Keratinocyte (primary cell): ENCODE measurements at regions not wholly inside any gene's neighbourhood (a gene's known extent, or its start where the extent isn't known, plus 50 kb on each side); places are given as distances from the start of the nearest gene placed in this dataset.

Source experiments
- DNase-seq: peaks from one replicate; pipeline ENCODE4 v3.0.0-alpha.2; 2011; ENCODE audit warnings: low read depth, missing footprints, low spot score
- FAIRE-seq: peaks from 2 replicates; lab custom pipeline; 2011; peaks lifted over from hg19 to GRCh38; lab: Jason Lieb, UNC
- H2AFZ ChIP-seq: 2 replicates; pipeline ENCODE4 v1.6.0; 2012; ENCODE audit warnings: low read length, control low read depth, inconsistent platforms; ENCODE audit not compliant: control insufficient read depth
- H3K27ac ChIP-seq: 2 replicates; pipeline ENCODE4 v1.5.1; 2011; ENCODE audit warnings: low read length; ENCODE audit not compliant: control insufficient read depth, insufficient read depth
- H3K27me3 ChIP-seq: 3 replicates; pipeline ENCODE4 v1.6.0; 2011; ENCODE audit warnings: low read length; ENCODE audit not compliant: control insufficient read depth, insufficient read depth; ENCODE audit errors: extremely low read depth
- H3K36me3 ChIP-seq, 2 experiments: 2 replicates in 1 of 2; 3 replicates in 1 of 2; pipeline ENCODE4 v1.5.1; 2011; ENCODE audit warnings: low read length in 2 of 2, mild to moderate bottlenecking in 1 of 2; ENCODE audit not compliant: control insufficient read depth in 2 of 2, insufficient read depth in 2 of 2; ENCODE audit errors: extremely low read depth in 1 of 2
- H3K4me1 ChIP-seq: 3 replicates; pipeline ENCODE4 v1.5.1; 2011; ENCODE audit warnings: low read length; ENCODE audit not compliant: control insufficient read depth, insufficient read depth; ENCODE audit errors: extremely low read depth
- H3K4me2 ChIP-seq: 3 replicates; pipeline ENCODE4 v1.6.0; 2011; ENCODE audit warnings: low read depth, low read length; ENCODE audit not compliant: control insufficient read depth, insufficient read depth; ENCODE audit errors: extremely low read depth
- H3K4me3 ChIP-seq, 3 experiments: fragments of 200-600 bp in 1 of 3; sonication (generic) in 1 of 3; 2 replicates in 2 of 3; 3 replicates in 1 of 3; pipeline ENCODE4 v1.5.1; 2011 to 2016; ENCODE audit warnings: low read length in 3 of 3, mild to moderate bottlenecking in 3 of 3, control low read depth in 2 of 3, inconsistent platforms in 1 of 3, low read depth in 1 of 3, mixed read lengths in 1 of 3, mixed run types in 1 of 3, moderate library complexity in 1 of 3; ENCODE audit not compliant: control insufficient read depth in 2 of 3, insufficient read depth in 2 of 3; ENCODE audit errors: extremely low read depth in 1 of 3
- H3K79me2 ChIP-seq: 2 replicates; pipeline ENCODE4 v1.6.0; 2012; ENCODE audit warnings: low read length; ENCODE audit not compliant: control insufficient read depth, insufficient read depth
- H3K9ac ChIP-seq: 3 replicates; pipeline ENCODE4 v1.6.0; 2011; ENCODE audit warnings: low read length; ENCODE audit not compliant: control insufficient read depth, insufficient read depth; ENCODE audit errors: extremely low read depth
- H3K9me1 ChIP-seq: 3 replicates; pipeline ENCODE4 v1.6.0; 2011; ENCODE audit warnings: low read length; ENCODE audit not compliant: control insufficient read depth, insufficient read depth; ENCODE audit errors: extremely low read depth
- H3K9me3 ChIP-seq: 2 replicates; pipeline ENCODE4 v1.5.1; 2012; ENCODE audit warnings: low read depth, low read length; ENCODE audit not compliant: control insufficient read depth
- H4K20me1 ChIP-seq: 3 replicates; pipeline ENCODE4 v1.6.0; 2011; ENCODE audit warnings: low read length; ENCODE audit not compliant: control insufficient read depth, insufficient read depth; ENCODE audit errors: extremely low read depth
- EZH2 ChIP-seq: IDR thresholded peaks from one replicate; pipeline ENCODE4 v1.6.1; 2012; ENCODE audit warnings: inconsistent platforms, mild to moderate bottlenecking, low read length, moderate library complexity
- dilution Hi-C: fragments of 300-500 bp; cut with MboI; formaldehyde crosslinking; loops from one replicate; pipeline ENCODE4 v1.7.0; 2020; ENCODE audit warnings: low sequenced_read_pairs; ENCODE audit not compliant: extremely low pct_ligation_motif_present
- TF ChIP-seq, protein P1 (sequence below), 3 experiments: IDR thresholded peaks in 1 of 3; conservative IDR thresholded peaks in 1 of 3; optimal IDR thresholded peaks in 1 of 3; 2 replicates in 2 of 3; 3 replicates in 1 of 3; pipeline versions ENCODE3 to v1.5.1; 2011; ENCODE audit warnings: low read length in 3 of 3, mild to moderate bottlenecking in 3 of 3, moderate library complexity in 2 of 3, control low read depth in 1 of 3, inconsistent platforms in 1 of 3; ENCODE audit not compliant: insufficient read depth in 2 of 3; ENCODE audit errors: extremely low read depth in 1 of 3

DNA sequence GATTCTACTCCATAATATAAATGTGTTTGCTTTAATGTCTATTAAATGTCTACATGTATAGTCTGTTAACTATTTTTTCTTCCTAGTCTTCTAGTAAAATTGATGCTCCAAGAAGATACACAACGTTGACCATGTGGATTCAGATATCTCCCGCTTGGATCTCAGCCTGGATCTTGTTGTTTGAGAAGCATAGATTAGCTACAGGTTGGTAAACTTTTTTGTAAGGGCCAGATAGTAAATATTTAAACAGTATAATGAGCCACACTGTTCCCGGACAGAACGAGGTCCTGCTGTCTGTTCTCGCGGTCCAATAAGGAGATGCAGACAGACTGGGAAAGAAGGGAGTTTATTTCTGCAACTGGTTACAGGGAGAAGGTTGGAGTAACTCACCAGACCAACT, 86.2 kb upstream of the IL12B start:
- Histone ChIP-seq H3K4me2 (no peak overlapping the region), H3K36me3 (no peaks in the 10 kb centered on the region), H3K27ac (no peak overlapping the region), H3K9me1 (no peaks in the 10 kb centered on the region), H3K9me3 (no peaks in the 10 kb centered on the region), H4K20me1 (no peaks in the 10 kb centered on the region), H3K4me1 (no peaks in the 10 kb centered on the region), H3K4me3 (no peak overlapping the region), H3K79me2 (no peaks in the 10 kb centered on the region), H2AFZ (no peak overlapping the region), H3K9ac (no peak overlapping the region), H3K27me3 (no peaks in the 10 kb centered on the region)
- dilution Hi-C loops, result no loop called here
- FAIRE-seq (no peak), DNase-seq (no peak)
- TF ChIP-seq, protein P1, sequence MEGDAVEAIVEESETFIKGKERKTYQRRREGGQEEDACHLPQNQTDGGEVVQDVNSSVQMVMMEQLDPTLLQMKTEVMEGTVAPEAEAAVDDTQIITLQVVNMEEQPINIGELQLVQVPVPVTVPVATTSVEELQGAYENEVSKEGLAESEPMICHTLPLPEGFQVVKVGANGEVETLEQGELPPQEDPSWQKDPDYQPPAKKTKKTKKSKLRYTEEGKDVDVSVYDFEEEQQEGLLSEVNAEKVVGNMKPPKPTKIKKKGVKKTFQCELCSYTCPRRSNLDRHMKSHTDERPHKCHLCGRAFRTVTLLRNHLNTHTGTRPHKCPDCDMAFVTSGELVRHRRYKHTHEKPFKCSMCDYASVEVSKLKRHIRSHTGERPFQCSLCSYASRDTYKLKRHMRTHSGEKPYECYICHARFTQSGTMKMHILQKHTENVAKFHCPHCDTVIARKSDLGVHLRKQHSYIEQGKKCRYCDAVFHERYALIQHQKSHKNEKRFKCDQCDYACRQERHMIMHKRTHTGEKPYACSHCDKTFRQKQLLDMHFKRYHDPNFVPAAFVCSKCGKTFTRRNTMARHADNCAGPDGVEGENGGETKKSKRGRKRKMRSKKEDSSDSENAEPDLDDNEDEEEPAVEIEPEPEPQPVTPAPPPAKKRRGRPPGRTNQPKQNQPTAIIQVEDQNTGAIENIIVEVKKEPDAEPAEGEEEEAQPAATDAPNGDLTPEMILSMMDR (optimal IDR thresholded peaks at IDR 0.05 in 1 of 3, IDR thresholded peaks at IDR 0.05 in 1 of 3, conservative IDR thresholded peaks at IDR 0.05 in 1 of 3; ENCODE audit: extremely low read depth in 1 of 3, insufficient read depth in 2 of 3, low read length in 3 of 3), result no peak
- no peak for TF ChIP-seq EZH2

DNA sequence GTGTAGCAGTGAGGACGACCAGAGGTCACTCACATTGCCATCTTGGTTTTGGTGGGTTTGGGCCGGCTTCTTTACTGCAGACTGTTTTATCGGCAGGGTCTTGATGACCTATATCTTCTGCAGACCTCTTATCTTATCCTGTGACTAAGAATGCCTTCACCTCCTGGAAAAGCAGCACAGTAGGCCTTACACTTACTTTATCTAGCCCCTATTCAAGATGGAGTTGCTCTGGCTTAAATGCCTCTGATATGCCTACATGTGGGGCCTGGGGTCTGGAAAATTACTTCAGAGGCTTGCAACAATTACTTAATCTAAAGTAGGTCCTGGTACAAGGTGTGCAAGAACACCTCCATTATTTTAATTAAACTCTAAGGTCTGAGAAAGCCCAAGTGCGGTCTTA, 86.9 kb upstream of the IL12B start:
- no peaks in the 10 kb centered on the region for H3K27me3 ChIP-seq
- TF ChIP-seq, protein P1 (optimal IDR thresholded peaks at IDR 0.05 in 1 of 3, IDR thresholded peaks at IDR 0.05 in 1 of 3, conservative IDR thresholded peaks at IDR 0.05 in 1 of 3; ENCODE audit: extremely low read depth in 1 of 3, insufficient read depth in 2 of 3, low read length in 3 of 3), result no peak
- no peak for TF ChIP-seq EZH2

More for the DNA sequence above, 86.9 kb upstream of the IL12B start:
- no peak for FAIRE-seq
- no peak overlapping the region for H2AFZ ChIP-seq
- H3K36me3 ChIP-seq, result no peaks in the 10 kb centered on the region
- no peaks in the 10 kb centered on the region for H3K4me1 ChIP-seq
- no peak overlapping the region for H3K27ac ChIP-seq
- H3K79me2 ChIP-seq, result no peaks in the 10 kb centered on the region
- H4K20me1 ChIP-seq, result no peaks in the 10 kb centered on the region
- H3K9me1 ChIP-seq, result no peaks in the 10 kb centered on the region
- no peak overlapping the region for H3K9ac ChIP-seq
- dilution Hi-C loops, result no loop called here
- DNase-seq, result no peak
- no peaks in the 10 kb centered on the region for H3K9me3 ChIP-seq
- H3K4me3 ChIP-seq, result no peak overlapping the region
- H3K4me2 ChIP-seq, result no peak overlapping the region
